Adrenal gland (tissue), 5 donors: ENCODE measurements at regions not wholly inside any gene's neighbourhood (a gene's known extent, or its start where the extent isn't known, plus 50 kb on each side); places are given as distances from the start of the nearest gene placed in this dataset.
"Not testable (repeated sequence)": the region's sequence is repeated elsewhere in the genome, so short reads cannot be mapped to it uniquely, and the experiment has no call there.

ENCODE experiments used
- CTCF ChIP-seq, 6 experiments: fragments of 450-650 bp in 4 of 6; fragments of 200-600 bp in 2 of 6; sonication (generic) in 1 of 6; IDR thresholded peaks; 1 replicate in 5 of 6; 2 replicates in 1 of 6; pipeline versions ENCODE4 v1.5.1 to v1.8.0; 2016 to 2021; ENCODE audit warnings: antibody characterized with exemption in 6 of 6, mild to moderate bottlenecking in 2 of 6, moderate library complexity in 1 of 6
- POLR2A ChIP-seq, 2 donors: fragments of 450-650 bp; IDR thresholded peaks; one replicate each; pipeline ENCODE4 v1.6.1; 2017; ENCODE audit warnings: antibody characterized with exemption in 2 of 2, mild to moderate bottlenecking in 2 of 2, moderate library complexity in 1 of 2
- donor health status: DM: no; HTN: no; CAD: no.

GRCh38 chr4:158089897-158090296 lies 82.9 kb downstream of the GASK1B start:
- TF ChIP-seq CTCF, POLR2A (IDR thresholded peaks at IDR 0.05): not testable (repeated sequence)
